ENCODE measurements at regions not wholly inside any gene's neighbourhood (a gene's known extent, or its start where the extent isn't known, plus 50 kb on each side); places are given as distances from the start of the nearest gene placed in this dataset.

DNA sequence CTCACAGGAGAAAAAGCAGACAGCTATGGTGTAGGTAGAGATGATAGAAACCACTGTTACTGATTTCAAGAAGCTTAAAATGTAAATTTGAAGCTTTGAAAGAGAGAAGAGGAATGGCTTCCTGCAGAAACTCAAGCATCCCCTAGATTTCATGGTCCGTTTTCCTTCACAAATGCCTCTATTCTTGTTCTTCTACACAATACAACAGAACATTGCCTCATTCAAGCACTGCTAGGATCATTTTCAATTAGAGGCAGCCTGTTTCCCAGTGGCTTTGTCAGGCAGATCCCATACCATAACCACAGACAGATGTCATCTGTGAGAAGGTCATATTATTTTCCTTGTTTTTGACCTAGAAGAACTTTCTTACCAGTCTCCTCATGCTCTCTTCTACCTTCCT, 77.9 kb upstream of the SPRED1 start:
- TF ChIP-seq, protein P1, sequence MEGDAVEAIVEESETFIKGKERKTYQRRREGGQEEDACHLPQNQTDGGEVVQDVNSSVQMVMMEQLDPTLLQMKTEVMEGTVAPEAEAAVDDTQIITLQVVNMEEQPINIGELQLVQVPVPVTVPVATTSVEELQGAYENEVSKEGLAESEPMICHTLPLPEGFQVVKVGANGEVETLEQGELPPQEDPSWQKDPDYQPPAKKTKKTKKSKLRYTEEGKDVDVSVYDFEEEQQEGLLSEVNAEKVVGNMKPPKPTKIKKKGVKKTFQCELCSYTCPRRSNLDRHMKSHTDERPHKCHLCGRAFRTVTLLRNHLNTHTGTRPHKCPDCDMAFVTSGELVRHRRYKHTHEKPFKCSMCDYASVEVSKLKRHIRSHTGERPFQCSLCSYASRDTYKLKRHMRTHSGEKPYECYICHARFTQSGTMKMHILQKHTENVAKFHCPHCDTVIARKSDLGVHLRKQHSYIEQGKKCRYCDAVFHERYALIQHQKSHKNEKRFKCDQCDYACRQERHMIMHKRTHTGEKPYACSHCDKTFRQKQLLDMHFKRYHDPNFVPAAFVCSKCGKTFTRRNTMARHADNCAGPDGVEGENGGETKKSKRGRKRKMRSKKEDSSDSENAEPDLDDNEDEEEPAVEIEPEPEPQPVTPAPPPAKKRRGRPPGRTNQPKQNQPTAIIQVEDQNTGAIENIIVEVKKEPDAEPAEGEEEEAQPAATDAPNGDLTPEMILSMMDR (IDR thresholded peaks at IDR 0.05; ENCODE audit: insufficient read depth, low read length, poor library complexity, severe bottlenecking): no peak
- no peak for TF ChIP-seq EZH2phosphoT487 (conservative IDR thresholded peaks at IDR 0.05; ENCODE audit: low read length)
